ENCODE measurements at regions not wholly inside any gene's neighbourhood (a gene's known extent, or its start where the extent isn't known, plus 50 kb on each side); places are given as distances from the start of the nearest gene placed in this dataset.

DNA sequence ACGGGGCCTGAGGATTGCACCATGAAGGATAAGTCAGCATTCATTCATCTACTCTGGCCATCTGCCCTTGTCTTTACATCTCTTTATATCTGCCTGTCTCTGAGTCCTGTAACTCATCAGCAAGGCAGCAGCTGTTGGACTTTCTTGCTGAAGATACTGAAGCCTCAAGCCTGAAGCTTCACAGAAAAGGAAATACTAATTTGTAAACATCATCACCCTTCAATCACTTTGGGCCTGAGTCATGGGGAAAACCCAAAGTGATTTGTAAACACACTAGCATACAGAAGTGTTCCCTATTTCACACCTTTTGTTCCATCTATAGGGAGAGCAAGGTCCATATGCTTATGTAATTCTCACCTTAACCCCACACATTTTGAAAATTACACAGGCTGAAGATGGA lies 928.2 kb downstream of the EPHA3 start:
- TF ChIP-seq POLR2A (IDR thresholded peaks at IDR 0.05) (no peak), CTCF (IDR thresholded peaks at IDR 0.05) (no peak)
